Activated CD8-positive, alpha-beta T cell treated with anti-CD3 and anti-CD28 coated beads for 36 hours (primary cell): ENCODE measurements at regions not wholly inside any gene's neighbourhood (a gene's known extent, or its start where the extent isn't known, plus 50 kb on each side); places are given as distances from the start of the nearest gene placed in this dataset.
A peak's percentile ranks its signal among the peaks of the same experiment; 100 is the strongest.

Experiments
- ATAC-seq: fragments of 200-7000 bp; cut with Tn5 transposase; one replicate; pipeline ENCODE4 v1.10.0; 2021; ENCODE audit warnings: mild to moderate bottlenecking, moderate library complexity
- CTCF ChIA-PET: fragments of 350-600 bp; sonication (Branson Sonifier 250); formaldehyde crosslinking; loops from one replicate; lab custom pipeline; 2021; ENCODE audit warnings: antibody characterized with exemption; lab: Charles Lee
- POLR2A ChIA-PET: fragments of 350-600 bp; sonication (Branson Sonifier 250); formaldehyde crosslinking; loops from one replicate; lab custom pipeline; 2021; ENCODE audit warnings: antibody characterized with exemption; lab: Charles Lee
- DNase-seq: peaks from one replicate; pipeline ENCODE4 v3.0.0-alpha.2; 2020
- H3K27ac Mint-ChIP-seq: one replicate; pipeline ENCODE4 v1.8.0; 2021; ENCODE audit warnings: mild to moderate bottlenecking, mixed read lengths
- H3K27me3 Mint-ChIP-seq: one replicate; pipeline ENCODE4 v1.8.0; 2021; ENCODE audit warnings: mixed read lengths
- H3K36me3 Mint-ChIP-seq: one replicate; pipeline ENCODE4 v1.8.0; 2021; ENCODE audit warnings: low read depth, mixed read lengths
- H3K4me1 Mint-ChIP-seq: one replicate; pipeline ENCODE4 v1.8.0; 2021; ENCODE audit warnings: low read depth, mixed read lengths
- H3K4me3 Mint-ChIP-seq: one replicate; pipeline ENCODE4 v1.8.0; 2021; ENCODE audit warnings: mild to moderate bottlenecking, moderate library complexity, mixed read lengths
- H3K9me3 Mint-ChIP-seq: one replicate; pipeline ENCODE4 v1.8.0; 2021; ENCODE audit warnings: mixed read lengths
- CTCF ChIP-seq: fragments of 200-600 bp; IDR thresholded peaks from one replicate; pipeline ENCODE4 v1.8.0; 2022; ENCODE audit warnings: antibody characterized with exemption, mild to moderate bottlenecking
- intact Hi-C: fragments of 100-400 bp; cut with micrococcal nuclease; formaldehyde crosslinking; loops from one replicate; pipeline ENCODE4 v1.10.0; 2022

DNA sequence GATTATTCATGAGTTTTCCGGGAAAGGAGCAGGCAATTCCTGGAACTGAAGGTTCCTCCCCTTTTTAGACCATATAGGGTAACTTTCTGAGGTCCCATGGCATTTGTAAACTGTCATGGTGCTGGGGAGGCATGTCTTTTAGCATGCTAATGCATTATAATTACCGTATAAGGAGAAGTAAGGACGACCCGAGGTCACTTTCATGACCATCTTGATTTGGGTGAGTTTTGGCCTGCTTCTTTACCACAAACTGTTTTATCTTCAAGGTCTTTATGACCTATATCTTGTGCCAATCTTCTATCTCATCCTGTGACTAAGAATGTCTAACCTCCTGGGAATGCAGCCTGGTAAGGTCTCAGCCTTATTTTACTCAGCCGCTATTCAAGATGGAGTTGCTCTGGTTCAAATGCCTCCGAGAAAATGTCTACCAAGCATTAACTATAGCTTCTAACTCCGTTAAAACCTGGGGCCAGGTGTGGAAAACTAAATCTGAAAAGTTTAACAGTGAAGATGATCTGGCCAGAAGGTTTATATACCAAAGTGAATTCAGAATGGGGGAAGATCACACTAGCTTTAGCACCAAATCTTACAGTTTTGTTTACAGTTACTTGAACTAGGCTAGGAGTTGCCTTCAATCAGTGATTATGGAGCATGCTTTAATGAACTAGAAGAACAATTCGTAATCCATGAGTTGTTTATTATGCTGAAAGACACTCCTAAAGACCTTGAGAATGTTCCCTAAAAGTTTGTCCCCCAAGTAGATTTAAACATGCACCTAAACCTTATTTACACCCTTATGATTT is 80.0 kb upstream of the TOP1 start:
- DNase-seq: no peak
- CTCF ChIA-PET: interaction anchor here (1.7 kb wide), 1 partner anchor 14 kb away, joined by 6 read pairs; no protein-coding TSS in a partner anchor
- H3K4me1 Mint-ChIP-seq: no peaks in the 10 kb centered on the region
- TF ChIP-seq CTCF: no peak
- H3K9me3 Mint-ChIP-seq: no peaks in the 10 kb centered on the region
- ATAC-seq: no peak
- POLR2A ChIA-PET: no interaction called here
- H3K36me3 Mint-ChIP-seq: no peaks in the 10 kb centered on the region
- no peaks in the 10 kb centered on the region for H3K27me3 Mint-ChIP-seq
- no peak overlapping the region for H3K27ac Mint-ChIP-seq
- intact Hi-C loops: no loop called here
- H3K4me3 Mint-ChIP-seq: no peak overlapping the region

DNA sequence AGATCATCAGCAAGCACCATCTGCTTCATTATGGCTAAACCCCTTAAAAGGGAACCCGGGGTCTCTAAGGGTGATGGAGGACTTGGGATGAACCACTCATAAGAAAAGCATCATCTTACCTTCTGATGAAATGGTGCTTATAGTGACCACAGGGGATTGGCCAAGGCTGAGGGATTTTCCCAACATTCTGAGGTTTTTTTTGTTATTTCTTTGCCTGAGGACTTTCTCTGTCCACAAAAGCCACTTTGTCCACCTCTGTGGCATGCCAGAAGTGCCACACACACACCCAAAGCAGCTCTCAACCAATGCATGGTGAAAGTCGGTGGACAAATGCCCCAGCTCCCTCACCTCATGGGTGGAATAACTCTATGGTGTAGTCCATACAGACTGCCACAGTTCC is 79.3 kb upstream of the TOP1 start:
- no peaks in the 10 kb centered on the region for H3K4me1 Mint-ChIP-seq
- DNase-seq (no peak), ATAC-seq (no peak)
- CTCF ChIA-PET: interaction anchor here (1.7 kb wide), 1 partner anchor 14 kb away, joined by 6 read pairs; no protein-coding TSS in a partner anchor
- no peak overlapping the region for H3K27ac Mint-ChIP-seq
- TF ChIP-seq CTCF: no peak
- no peaks in the 10 kb centered on the region for H3K36me3 Mint-ChIP-seq
- H3K4me3 Mint-ChIP-seq: no peak overlapping the region
- no peaks in the 10 kb centered on the region for H3K9me3 Mint-ChIP-seq
- H3K27me3 Mint-ChIP-seq: no peaks in the 10 kb centered on the region
- POLR2A ChIA-PET: no interaction called here
- intact Hi-C loops: no loop called here

DNA sequence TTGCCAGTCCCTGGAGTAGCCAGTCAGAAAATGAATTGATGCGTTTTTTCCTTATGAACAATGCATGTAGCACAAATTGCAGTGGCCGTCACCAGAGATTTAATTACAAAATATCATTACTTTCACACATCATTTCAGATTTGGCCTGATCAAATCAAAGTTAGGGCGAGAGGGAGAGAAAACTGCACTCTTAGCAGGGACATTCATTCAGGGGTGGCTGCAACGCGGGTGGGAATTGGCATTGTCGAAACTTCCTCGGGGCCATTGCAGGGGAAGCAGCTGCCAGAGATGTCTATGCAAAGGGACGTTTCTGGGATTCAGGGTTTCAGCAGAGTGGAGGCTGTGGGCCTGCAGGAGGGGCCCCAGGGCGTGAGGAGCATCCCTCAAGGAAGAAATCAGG is 76.5 kb upstream of the TOP1 start:
- H3K4me1 Mint-ChIP-seq: no peaks in the 10 kb centered on the region
- no peak for TF ChIP-seq CTCF
- H3K27ac Mint-ChIP-seq: no peak overlapping the region
- no peaks in the 10 kb centered on the region for H3K9me3 Mint-ChIP-seq
- no peak overlapping the region for H3K4me3 Mint-ChIP-seq
- intact Hi-C loops: no loop called here
- ChIA-PET CTCF (interaction anchor here (0.8 to 3.3 kb wide), 3 partner anchors 12 to 211 kb away, joined by 3 to 22 read pairs (median 5); no protein-coding TSS in a partner anchor), POLR2A (no interaction called here)
- H3K36me3 Mint-ChIP-seq: no peaks in the 10 kb centered on the region
- DNase-seq (no peak), ATAC-seq (no peak)
- H3K27me3 Mint-ChIP-seq: no peaks in the 10 kb centered on the region

DNA sequence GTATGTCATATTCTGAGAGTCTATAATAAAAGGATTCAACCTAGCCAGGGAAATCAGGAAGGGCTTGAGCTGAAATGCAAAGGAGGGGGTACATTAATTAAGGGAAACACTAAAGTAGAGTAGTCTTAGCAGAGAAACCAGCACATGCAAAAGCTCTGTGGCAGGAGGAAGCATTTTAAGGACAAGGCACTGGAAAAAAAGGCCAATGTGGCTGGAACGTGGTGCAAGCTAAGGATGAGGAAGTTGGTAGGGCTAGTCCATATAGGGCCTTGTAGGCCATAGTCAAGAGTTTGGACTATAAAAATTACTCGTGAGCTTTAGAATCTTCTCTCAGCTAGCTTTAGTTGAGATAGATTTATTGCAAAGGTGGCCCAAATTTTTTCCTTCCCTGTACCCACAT is 75.2 kb upstream of the TOP1 start:
- Mint-ChIP-seq H3K27ac (no peak overlapping the region), H3K4me3 (no peak overlapping the region), H3K27me3 (no peaks in the 10 kb centered on the region), H3K4me1 (no peaks in the 10 kb centered on the region), H3K36me3 (no peaks in the 10 kb centered on the region), H3K9me3 (no peaks in the 10 kb centered on the region)
- no peak for TF ChIP-seq CTCF
- intact Hi-C loops: no loop called here
- CTCF ChIA-PET: interaction anchor here (0.9 to 3.3 kb wide), 6 partner anchors 10 to 264 kb away, joined by 3 to 22 read pairs (median 4); partner anchors contain the start of gene MAFB
- POLR2A ChIA-PET: no interaction called here
- DNase-seq: no peak
- no peak for ATAC-seq

DNA sequence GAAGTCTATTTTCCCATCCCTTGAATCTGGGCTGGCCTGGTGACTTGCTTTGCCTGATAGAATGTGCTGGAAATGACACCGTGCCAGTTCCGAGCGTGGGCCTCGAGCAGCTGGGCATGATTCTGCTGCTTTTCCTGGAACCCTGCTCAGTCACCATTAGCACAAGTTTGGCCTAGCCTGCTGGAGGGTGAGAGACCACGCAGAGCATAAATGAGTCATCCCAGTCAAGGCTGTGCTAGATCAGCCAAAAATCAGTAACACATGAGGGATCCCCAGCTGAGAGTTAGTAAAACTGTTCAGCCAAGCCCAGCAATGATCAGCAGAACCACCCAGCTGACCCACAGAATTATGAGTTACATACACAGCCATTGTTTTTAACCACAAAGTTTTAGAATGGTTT is 74.8 kb upstream of the TOP1 start:
- Mint-ChIP-seq H3K4me1 (no peaks in the 10 kb centered on the region), H3K36me3 (no peaks in the 10 kb centered on the region), H3K27ac (no peak overlapping the region), H3K9me3 (no peaks in the 10 kb centered on the region), H3K27me3 (no peaks in the 10 kb centered on the region), H3K4me3 (no peak overlapping the region)
- CTCF ChIA-PET: interaction anchor here (0.9 to 3.3 kb wide), 5 partner anchors 10 to 265 kb away, joined by 3 to 22 read pairs (median 4); partner anchors contain the start of gene MAFB
- peak; percentile 56 for ATAC-seq
- POLR2A ChIA-PET: no interaction called here
- intact Hi-C loops: no loop called here
- no peak for TF ChIP-seq CTCF
- DNase-seq: peak; percentile 20
